K562 (cell line): ENCODE measurements at regions not wholly inside any gene's neighbourhood (a gene's known extent, or its start where the extent isn't known, plus 50 kb on each side); places are given as distances from the start of the nearest gene placed in this dataset.

Experiments
- CREM ChIP-seq: IDR thresholded peaks from 2 replicates; pipeline ENCODE4 v1.6.1; 2014; ENCODE audit warnings: antibody characterized with exemption, low read depth
- SMC3 ChIP-seq: conservative IDR thresholded peaks from 2 replicates; pipeline ENCODE4 v1.6.1; 2011; ENCODE audit warnings: low read depth, low read length, improper control_type of control experiment; ENCODE audit not compliant: insufficient read depth
- SRSF9 ChIP-seq: fragments of 200-400 bp; formaldehyde crosslinking; IDR thresholded peaks from 2 replicates; pipeline ENCODE4 v1.6.1; 2017; ENCODE audit warnings: low read depth, low read length, borderline replicate concordance
- TCF7 ChIP-seq: sonication (generic); IDR thresholded peaks from 2 replicates; pipeline ENCODE4 v1.6.1; 2016; ENCODE audit warnings: antibody characterized with exemption, borderline replicate concordance
- TOE1 ChIP-seq, 2 experiments: fragments of 450-650 bp in 1 of 2; sonication (generic) in 1 of 2; formaldehyde crosslinking in 1 of 2; IDR thresholded peaks; 2 replicates each; pipeline versions ENCODE4 v1.7.1 to v1.8.0; 2016 to 2022; ENCODE audit warnings: borderline replicate concordance in 2 of 2, mild to moderate bottlenecking in 2 of 2, antibody characterized with exemption in 1 of 2, inconsistent platforms in 1 of 2, low read depth in 1 of 2, missing genetic modification reagents in 1 of 2, moderate library complexity in 1 of 2
- ZNF253 ChIP-seq: fragments of 250-450 bp; sonication (Bioruptor Pico); conservative IDR thresholded peaks from 2 replicates; pipeline ENCODE4 v1.6.1; 2021; ENCODE audit warnings: mild to moderate bottlenecking
- ZZZ3 ChIP-seq: fragments of 450-650 bp; IDR thresholded peaks from 2 replicates; pipeline ENCODE4 v1.6.1; 2016; ENCODE audit warnings: antibody characterized with exemption, mild to moderate bottlenecking, moderate library complexity
- TF ChIP-seq, protein P1 (sequence below), 2 experiments: fragments of 450-650 bp; formaldehyde crosslinking in 1 of 2; IDR thresholded peaks; 2 replicates each; pipeline versions ENCODE4 v1.4.0 to v1.6.1; 2014 to 2020; ENCODE audit warnings: mild to moderate bottlenecking in 2 of 2, borderline replicate concordance in 1 of 2, low read depth in 1 of 2
- TF ChIP-seq, protein P2 (sequence below): sonication (generic); formaldehyde crosslinking; IDR thresholded peaks from 2 replicates; pipeline ENCODE4 v1.8.1; 2023; ENCODE audit warnings: mild to moderate bottlenecking, missing genetic modification reagents

- TF ChIP-seq, protein P1, sequence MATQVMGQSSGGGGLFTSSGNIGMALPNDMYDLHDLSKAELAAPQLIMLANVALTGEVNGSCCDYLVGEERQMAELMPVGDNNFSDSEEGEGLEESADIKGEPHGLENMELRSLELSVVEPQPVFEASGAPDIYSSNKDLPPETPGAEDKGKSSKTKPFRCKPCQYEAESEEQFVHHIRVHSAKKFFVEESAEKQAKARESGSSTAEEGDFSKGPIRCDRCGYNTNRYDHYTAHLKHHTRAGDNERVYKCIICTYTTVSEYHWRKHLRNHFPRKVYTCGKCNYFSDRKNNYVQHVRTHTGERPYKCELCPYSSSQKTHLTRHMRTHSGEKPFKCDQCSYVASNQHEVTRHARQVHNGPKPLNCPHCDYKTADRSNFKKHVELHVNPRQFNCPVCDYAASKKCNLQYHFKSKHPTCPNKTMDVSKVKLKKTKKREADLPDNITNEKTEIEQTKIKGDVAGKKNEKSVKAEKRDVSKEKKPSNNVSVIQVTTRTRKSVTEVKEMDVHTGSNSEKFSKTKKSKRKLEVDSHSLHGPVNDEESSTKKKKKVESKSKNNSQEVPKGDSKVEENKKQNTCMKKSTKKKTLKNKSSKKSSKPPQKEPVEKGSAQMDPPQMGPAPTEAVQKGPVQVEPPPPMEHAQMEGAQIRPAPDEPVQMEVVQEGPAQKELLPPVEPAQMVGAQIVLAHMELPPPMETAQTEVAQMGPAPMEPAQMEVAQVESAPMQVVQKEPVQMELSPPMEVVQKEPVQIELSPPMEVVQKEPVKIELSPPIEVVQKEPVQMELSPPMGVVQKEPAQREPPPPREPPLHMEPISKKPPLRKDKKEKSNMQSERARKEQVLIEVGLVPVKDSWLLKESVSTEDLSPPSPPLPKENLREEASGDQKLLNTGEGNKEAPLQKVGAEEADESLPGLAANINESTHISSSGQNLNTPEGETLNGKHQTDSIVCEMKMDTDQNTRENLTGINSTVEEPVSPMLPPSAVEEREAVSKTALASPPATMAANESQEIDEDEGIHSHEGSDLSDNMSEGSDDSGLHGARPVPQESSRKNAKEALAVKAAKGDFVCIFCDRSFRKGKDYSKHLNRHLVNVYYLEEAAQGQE (IDR thresholded peaks at IDR 0.05; ENCODE audit: borderline replicate concordance) = no peak
- TF ChIP-seq, protein P1 (CRISPR knock-in tag; IDR thresholded peaks at IDR 0.05; ENCODE audit: low read depth) = no peak
- no peak for TF ChIP-seq TOE1 (IDR thresholded peaks at IDR 0.05; ENCODE audit: borderline replicate concordance)
- no peak for TF ChIP-seq TOE1 (CRISPR knock-in tag; IDR thresholded peaks at IDR 0.05; ENCODE audit: borderline replicate concordance, low read depth)
- no peak for TF ChIP-seq TCF7
- TF ChIP-seq, protein P2, sequence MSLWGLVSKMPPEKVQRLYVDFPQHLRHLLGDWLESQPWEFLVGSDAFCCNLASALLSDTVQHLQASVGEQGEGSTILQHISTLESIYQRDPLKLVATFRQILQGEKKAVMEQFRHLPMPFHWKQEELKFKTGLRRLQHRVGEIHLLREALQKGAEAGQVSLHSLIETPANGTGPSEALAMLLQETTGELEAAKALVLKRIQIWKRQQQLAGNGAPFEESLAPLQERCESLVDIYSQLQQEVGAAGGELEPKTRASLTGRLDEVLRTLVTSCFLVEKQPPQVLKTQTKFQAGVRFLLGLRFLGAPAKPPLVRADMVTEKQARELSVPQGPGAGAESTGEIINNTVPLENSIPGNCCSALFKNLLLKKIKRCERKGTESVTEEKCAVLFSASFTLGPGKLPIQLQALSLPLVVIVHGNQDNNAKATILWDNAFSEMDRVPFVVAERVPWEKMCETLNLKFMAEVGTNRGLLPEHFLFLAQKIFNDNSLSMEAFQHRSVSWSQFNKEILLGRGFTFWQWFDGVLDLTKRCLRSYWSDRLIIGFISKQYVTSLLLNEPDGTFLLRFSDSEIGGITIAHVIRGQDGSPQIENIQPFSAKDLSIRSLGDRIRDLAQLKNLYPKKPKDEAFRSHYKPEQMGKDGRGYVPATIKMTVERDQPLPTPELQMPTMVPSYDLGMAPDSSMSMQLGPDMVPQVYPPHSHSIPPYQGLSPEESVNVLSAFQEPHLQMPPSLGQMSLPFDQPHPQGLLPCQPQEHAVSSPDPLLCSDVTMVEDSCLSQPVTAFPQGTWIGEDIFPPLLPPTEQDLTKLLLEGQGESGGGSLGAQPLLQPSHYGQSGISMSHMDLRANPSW (CRISPR knock-in tag) = no peak
- TF ChIP-seq CREM = no peak
- TF ChIP-seq ZZZ3 = no peak
- no peak for TF ChIP-seq ZNF253
- TF ChIP-seq SRSF9 = no peak
- no peak for TF ChIP-seq SMC3
Observed at GRCh38 chr12:124651516-124652273, 84.3 kb upstream of the NCOR2 start.
